GM21526 (cell line): ENCODE measurements at regions not wholly inside any gene's neighbourhood (a gene's known extent, or its start where the extent isn't known, plus 50 kb on each side); places are given as distances from the start of the nearest gene placed in this dataset.
"Not testable (repeated sequence)": the region's sequence is repeated elsewhere in the genome, so short reads cannot be mapped to it uniquely, and the experiment has no call there.

Experiments used
- ATAC-seq: cut with Tn5 transposase; IDR thresholded peaks from one replicate; pipeline ENCODE4 v1.9.1; 2021; ENCODE audit warnings: moderate library complexity; ENCODE audit not compliant: unreplicated experiment, low FRiP score

DNA sequence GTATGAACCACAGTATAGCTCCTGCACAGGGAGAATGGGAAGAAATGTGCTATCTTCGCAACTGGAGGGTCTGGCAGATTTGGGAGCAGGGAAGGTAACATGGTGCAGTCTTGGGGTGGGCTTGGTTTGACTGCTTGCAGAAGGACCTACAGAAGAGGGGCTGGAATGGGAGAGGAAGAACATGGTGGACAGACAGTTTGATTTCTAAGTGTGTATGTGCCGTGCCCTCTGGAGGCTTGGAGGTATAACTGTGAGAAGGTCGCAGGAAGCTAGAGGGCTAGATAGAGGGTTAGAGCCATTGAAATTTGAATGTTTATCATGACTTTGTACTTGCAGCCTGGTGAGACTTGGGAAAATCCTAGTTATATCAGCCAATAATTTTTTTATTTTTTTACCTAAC lies 169.2 kb downstream of the SQOR start:
- no peak for ATAC-seq

DNA sequence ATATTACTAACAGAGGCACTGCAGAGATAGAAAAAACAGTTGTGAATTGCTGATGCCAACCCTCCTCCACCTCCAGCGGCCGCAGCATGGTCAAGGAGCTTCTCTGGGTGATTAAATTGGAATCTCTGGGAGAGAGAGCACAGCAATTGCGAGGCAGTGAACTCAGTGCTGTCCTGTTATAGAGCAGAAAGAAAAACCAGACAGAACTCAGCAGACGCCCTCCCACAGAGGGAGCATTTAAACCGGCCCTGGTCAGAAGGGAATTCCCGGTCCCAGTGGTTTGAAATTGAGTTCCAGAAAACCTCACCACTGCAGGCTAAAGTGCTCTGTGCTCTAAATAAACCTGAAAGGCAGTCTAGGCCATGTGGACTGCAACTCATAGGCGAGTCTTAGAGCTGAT lies 175.4 kb downstream of the SQOR start:
- ATAC-seq, result no peak

DNA sequence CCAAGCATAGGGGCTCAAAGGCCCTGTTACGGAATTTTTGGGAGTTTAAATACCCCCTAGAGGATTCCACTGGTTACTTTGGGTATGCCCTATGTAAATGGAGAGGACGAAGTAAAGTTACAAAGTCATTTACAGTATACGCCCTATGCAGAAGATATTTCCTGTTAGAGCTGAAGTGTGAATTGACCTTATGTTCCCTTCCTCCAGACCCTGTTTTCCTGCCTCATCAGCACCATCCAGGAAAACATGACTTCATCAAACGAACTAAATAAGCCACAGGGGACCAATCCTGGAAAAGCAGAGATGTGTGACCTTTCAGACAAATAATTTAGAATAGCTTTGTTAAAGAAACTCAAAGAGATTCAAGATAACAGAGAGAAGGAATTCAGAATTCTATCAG lies 177.4 kb downstream of the SQOR start:
- no peak for ATAC-seq

DNA sequence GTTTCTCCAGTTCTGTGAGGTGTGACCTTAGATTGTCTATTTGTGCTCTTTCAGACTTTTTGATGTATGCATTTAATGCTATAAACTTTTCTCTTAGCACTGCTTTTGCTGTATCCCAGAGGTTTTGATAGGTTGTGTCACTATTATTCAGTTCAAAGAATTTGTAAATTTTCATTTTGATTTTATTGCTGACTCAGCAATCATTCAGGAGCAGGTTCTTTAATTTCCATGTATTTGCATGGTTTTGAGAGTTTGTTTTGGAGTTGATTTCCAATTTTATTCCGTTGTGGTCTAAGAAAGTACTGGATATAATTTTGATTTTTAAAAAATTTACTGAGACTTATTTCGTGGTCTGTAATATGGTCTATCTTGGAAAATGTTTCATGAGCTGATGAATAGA lies 182.7 kb downstream of the SQOR start:
- ATAC-seq, result not testable (repeated sequence)

DNA sequence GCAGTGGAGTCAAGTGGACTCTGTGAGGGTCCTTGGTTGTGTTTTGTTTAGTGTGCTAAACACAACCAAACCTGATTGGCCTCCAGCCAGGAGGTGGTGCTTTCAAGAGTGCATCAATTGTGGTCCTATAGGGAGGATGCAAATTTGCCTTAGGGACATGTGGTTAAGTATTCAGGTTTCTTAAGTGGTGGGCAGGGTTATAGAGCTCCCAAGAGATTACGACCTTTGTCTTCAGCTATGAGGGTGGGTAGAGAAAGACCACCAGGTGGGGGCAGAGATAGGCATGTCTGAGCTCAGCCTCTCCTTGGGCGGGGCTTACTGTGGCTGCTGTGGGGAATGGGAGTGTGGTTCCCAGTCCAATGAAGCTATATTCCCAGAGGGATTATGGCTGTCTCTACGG lies 186.6 kb downstream of the SQOR start:
- ATAC-seq, result no peak

DNA sequence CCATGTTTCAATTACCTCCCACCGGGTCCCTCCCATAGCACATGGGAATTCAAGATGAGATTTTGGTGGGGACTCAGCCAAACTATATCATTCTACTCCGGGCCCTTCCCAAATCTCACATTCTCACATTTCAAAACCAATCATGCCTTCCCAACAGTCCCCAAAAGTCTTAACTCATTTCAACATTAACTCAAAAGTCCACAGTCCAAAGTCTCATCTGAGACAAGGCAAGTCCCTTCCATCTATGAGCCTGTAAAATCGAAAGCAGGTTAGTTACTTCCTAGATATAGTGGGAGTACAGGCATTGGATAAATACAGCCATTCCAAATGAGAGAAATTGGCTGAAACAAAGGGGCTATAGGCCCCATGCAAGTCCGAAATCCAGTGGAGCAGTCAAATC lies 188.1 kb downstream of the SQOR start:
- ATAC-seq, result not testable (repeated sequence)

DNA sequence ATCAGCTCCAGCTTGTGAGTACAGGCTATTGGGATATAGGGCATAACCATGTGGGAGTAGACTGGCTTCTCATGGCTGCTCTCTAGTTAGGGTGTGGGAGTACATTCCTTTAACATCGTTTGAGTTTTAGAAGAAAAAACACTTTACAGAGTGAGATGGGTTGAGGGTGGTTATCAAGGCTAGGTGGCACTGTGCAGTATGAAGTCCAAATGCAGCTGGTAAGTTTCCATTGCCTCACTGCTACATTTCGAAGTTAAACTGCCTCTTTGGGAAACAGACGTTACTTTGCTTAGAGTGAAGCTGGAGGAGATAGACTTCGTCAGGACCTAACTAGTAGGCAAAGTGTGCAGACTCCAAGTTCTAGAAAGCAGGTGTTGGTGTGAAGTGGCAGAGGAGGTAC lies 192.4 kb downstream of the SQOR start:
- no peak for ATAC-seq

DNA sequence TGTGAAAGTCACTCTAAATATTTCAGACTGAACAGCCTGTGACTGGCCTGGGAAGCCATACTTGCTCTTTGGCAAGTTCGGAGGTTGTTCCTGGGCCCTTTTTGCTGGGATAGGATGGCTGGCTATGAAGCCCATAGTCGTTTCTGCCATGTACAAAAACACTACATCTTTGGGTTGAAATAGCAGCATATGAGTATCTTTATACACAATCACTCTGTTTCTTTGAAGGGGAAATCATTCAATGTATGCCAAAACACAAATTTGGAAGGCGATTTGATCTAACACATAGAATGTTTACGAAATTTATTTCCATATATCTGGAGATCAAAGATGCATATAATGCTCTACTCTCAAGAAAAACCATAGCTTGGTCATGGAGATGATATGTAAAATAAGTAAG lies 192.9 kb downstream of the SQOR start:
- no peak for ATAC-seq

DNA sequence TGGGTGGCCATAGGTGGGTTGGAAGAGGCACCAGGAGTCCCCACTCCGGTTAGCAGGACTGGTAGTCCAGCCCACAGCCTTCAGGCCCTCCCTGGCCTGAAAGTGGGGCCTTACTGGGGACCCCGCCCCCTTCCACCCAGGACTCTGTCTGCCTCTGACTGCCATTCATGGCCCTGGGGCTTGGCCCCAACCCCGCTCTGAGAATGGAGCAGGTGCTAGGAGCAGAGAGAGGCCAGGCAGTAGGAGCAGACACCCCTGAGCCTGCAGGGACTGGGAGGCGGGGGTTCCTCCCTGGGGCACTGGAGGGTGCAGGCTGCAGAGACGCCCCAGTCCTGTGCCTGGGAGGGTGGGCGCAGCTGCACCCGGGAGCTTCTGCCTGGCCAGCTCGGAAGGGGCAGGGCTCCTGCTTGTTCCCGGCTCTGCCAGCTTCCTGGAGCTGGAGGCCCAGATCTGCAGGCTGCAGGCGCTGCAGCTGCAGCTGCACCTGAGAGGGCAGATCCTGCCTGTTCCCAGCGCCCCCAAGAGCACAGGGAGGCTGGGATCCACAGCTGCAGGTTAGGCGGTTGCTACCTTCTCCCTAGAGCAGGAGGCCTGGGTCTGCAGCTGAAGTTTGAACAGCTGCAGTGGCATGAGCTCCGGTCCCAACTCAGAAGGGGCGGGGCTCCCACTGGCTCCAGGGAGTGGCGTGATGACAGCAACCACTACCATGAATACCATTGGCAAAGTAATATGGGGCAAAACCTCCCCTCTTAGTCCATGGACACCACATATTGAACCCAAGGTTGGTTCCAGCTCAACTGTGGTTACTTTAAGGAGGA lies 194.7 kb downstream of the SQOR start:
- ATAC-seq, result no peak

DNA sequence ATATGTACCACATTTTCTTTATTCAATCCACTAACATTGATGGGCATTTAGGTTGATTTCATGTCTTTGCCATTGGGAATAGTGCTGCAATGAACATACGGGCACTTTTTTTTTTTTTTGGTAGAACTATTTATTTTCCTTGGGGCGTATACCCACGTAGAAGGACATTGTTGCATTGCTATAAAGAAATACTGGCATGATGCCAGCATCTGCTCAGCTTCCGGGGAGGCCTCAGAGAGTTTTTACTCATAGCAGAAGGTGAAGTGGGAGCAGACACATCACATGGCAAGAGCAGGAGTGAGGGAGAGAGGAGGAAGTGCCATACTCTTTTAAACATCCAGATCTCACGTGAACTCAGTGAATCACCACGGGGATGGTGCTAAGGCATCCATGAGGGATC lies 197.0 kb downstream of the SQOR start:
- no peak for ATAC-seq

DNA sequence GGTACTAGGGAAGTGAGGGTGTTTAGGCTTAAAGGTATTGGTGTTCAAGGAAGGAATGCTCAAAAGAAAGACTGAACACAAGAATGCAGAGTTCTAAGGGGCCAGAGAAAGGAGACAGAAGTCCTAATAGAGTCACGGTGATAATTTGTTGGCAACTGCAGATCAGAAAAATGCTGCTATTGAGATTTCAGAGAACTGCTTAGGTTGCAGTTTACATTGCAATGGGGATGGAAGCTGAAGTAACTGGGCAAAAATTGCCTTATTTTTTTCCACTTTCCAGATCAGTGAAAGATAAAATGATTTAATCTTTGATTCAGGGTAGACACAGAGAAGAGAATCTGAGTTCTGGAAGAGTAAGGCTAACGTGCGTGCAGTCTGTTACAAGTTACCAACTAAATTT lies 199.8 kb downstream of the SQOR start:
- no peak for ATAC-seq

DNA sequence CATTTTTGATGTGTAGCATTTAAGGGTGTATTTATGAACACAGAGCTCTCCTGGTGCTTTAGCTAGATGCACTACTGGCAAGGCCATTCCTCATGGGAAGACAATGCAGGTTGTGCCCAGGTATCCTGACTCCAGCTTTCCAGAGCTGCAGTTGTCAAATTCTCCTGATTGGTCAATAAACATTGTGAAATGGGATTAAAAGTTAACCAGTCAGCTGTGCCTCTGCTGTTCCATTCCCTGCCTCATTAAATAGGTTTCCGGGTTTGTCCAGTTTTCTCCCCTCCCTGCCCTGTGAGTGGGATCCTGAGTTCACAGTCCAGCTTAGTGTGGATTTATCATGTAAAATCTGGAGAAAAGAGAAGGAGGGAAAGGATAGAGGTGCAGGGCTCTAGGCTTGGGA lies 207.3 kb downstream of the SQOR start:
- no peak for ATAC-seq

DNA sequence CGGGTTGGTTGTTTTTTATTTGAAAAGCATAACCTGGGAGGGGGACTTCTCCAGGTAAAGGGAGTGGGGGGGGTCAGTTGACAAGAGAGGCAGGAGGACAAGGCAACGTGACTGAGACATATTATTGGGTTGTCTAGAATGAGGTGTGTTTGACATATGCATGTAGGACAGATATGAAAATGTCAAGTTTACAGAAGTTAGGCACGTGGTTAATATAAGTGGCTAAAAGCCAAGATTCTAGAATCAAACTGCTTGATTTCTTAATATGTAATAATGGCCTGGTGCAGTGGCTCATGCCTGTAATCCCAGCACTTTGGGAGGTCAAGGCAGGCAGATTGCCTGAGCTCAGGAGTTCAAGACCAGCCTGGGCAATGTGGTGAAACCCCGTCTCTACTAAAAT lies 212.8 kb downstream of the SQOR start:
- no peak for ATAC-seq

DNA sequence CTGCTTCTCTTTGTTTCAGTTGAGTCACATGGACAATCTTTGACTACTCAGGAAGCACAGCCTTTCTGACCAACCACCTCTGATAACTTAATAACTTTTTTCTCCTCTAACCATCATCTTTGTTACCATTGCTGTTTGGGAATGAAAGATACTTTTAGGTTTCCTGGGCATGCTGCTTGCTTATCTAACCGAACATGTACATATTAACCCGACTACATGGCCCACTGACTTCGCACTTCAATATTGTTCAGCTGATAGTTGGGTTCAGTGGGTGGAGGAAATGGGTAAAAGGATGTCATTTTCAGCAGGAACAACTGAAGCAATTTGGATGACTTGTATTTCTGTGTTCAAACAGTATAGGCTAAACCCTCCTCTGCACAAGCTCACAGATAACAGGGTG lies 214.3 kb downstream of the SQOR start:
- ATAC-seq, result no peak

DNA sequence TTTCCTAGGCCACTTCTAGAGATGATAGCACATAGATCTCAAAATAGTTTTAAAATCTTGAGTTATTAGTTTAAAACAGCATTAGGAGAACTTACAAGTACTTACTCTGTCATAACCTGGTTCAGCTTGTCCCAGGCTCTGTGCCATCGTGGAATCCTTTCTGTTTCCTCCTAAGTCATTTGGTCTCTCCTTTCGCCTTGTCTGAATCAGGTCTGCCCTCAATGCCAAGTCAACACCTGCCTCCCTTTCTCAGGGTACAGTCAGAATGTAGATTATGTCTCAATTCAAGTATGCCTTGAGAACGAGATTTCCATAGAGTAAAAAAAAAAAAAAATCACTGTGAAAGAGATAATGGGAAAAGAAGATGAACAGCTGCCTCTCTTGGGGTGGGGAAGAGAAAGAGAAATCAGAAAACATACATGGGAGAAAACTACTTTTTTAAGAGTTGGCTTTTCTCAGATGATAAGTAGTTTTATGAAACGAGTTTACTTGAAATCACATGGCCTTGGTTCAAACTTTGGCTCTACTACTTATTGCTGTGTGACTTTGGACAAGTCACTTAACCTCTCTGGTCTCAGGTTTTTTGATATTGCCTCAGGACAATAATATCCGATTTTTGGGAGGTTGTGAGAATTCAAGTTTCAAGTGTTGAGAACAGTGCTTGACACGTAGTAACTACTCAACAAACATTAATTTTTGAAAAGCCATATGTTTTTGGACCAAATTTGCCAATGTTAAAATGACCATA lies 219.8 kb downstream of the SQOR start:
- no peak for ATAC-seq

DNA sequence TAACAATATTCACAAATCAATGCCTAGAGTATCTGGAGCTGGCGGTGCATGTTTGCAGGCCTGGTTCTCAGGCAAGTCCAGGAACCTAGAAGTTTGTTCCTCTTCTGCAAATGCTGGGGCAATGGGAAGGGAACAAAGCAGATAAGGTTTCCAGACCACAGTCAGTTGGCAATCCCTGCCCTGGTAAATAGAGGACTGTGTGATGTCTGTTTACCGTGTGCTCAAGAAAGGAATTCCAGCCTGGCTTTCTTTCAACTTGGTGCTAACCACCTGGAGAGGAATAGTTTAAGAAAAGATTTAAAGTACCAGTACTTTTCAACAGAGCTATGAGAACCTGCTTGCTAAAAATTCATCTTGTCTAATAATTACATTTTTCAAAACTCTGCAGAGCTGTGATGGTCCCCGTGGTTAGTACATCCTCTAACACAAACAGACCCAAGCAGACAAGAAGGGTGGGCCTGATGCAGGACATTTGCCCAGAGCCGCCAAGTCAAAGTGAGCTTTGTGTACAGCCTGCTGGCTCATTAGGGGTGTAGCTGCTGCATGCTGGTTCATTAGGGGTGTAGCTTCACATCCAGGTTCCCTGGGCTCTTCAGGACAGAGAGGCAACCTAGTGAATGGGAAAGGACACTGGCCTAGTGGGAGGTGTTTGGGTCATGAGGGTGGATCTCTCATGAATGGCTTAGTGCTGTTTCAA lies 220.5 kb downstream of the SQOR start:
- no peak for ATAC-seq

DNA sequence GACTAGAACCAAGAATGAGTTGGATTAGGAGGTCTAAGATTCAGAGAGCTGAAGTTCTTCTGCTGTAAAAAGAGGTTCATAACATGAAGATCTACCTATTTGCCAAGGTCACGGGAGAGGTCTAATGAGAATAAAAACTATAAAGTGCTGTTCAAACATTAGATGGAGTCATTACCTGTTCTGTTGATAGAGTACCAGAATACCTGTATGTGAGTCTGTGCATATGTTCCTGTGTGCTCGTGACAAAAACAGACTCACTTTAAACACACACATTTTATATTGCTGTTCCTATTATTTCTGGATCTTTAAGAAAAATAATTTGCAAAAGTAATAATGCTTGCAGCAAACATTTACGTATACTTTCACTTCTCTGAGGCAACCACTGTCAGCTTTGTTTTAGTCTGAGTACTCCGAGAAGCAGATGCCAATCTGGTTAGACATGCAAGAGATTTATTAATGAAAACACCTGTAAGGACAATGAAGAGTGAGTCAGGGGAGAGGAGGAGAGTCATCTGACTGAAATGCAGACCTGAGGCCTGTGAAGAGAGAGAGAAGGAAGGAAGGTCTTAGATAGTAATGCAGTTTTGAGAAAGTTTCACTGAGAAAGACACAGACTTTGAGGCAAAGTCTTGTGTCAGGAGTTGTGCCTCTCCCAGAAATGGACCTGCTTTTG lies 221.2 kb downstream of the SQOR start:
- no peak for ATAC-seq

DNA sequence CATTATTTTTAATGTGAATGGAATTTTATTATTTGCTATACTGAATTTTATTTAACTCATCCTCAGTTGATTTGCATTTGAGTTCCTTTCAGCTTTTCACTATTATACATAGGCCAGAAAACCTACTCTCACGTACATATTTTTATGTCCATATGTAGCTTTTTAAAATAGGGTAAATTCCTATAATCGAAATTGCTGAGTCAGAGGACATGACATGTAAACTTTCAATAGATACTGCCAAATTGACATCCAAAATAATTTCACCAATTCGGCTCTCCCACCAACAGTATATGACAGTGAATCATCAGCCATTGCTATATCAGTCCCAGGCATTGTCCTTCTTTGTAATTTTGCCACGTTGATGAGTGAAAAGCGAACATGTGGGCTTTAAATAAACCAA lies 222.5 kb downstream of the SQOR start:
- no peak for ATAC-seq

DNA sequence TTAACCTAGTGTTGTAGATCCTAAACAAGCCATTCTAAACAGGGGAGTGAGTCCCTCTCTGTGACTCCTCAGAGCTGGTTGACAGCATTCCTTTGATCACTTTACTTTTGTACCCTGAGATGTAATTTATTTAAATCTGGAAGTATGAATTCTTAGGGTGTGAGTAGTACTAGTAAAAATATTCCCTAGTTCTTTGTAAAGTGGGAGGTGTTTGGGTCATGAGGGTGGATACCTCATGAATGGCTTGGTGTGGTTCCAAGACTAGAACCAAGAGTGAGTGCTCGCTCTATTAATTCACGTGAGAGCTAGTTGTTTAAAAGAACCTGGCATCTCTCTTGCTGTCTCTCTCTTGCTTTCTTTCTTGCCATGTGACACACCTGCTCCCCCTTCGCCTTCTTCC lies 223.7 kb downstream of the SQOR start:
- ATAC-seq, result no peak

DNA sequence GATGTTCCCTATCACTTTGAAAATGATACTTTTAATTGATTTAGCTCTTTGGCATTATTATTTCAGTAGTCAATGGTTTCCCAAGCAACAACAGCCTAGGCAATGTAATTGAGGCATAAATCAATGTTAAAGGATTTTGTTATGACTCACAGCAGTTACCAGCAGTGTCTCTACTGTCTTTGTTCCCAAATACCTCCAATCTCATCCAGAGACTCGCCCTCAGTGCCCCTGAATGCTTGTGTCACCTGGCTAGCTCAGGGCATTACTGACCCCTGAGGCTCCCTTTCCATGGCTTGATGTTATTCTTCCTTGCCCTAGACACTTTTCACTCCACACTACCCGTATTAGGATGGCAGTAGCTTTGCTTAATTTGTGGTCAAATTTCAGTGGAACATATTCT lies 227.2 kb downstream of the SQOR start:
- no peak for ATAC-seq
